Activated naive CD4-positive, alpha-beta T cell treated with Interleukin-2 at 50 U/mL for 16 hours (primary cell): ENCODE measurements at regions not wholly inside any gene's neighbourhood (a gene's known extent, or its start where the extent isn't known, plus 50 kb on each side); places are given as distances from the start of the nearest gene placed in this dataset.
"Not testable (repeated sequence)": the region's sequence is repeated elsewhere in the genome, so short reads cannot be mapped to it uniquely, and the experiment has no call there.

Experiments used
- DNase-seq: peaks from one replicate; pipeline ENCODE4 v3.0.0-alpha.2; 2020

- no peak for DNase-seq
These were observed 284.9 kb downstream of the INSIG2 start for GRCh38 chr2:118372886-118373830.

- DNase-seq: no peak
These were observed 283.2 kb downstream of the INSIG2 start for GRCh38 chr2:118371515-118371914.

- DNase-seq: not testable (repeated sequence)
These were observed 281.2 kb downstream of the INSIG2 start for GRCh38 chr2:118369521-118369920.

- no peak for DNase-seq
These were observed 275.3 kb downstream of the INSIG2 start for GRCh38 chr2:118363604-118364003.

GRCh38 chr2:118356051-118356450, 267.8 kb downstream of the INSIG2 start:
- no peak for DNase-seq

- DNase-seq: no peak
These were observed 263.5 kb downstream of the INSIG2 start for GRCh38 chr2:118351796-118352195.

GRCh38 chr2:118350621-118351020, 262.4 kb downstream of the INSIG2 start:
- DNase-seq: no peak

- DNase-seq: no peak
These were observed 261.1 kb downstream of the INSIG2 start for GRCh38 chr2:118349365-118349764.

- DNase-seq: no peak
These were observed 260.2 kb downstream of the INSIG2 start for GRCh38 chr2:118348380-118349034.

GRCh38 chr2:118345465-118345864, 257.2 kb downstream of the INSIG2 start:
- no peak for DNase-seq

GRCh38 chr2:118340103-118340502, 251.8 kb downstream of the INSIG2 start:
- DNase-seq: no peak

GRCh38 chr2:118339386-118339785, 251.1 kb downstream of the INSIG2 start:
- no peak for DNase-seq

GRCh38 chr2:118333664-118334063, 245.4 kb downstream of the INSIG2 start:
- DNase-seq: no peak

- DNase-seq: no peak
These were observed 237.2 kb downstream of the INSIG2 start for GRCh38 chr2:118325321-118325955.

- DNase-seq: no peak
These were observed 234.1 kb downstream of the INSIG2 start for GRCh38 chr2:118322406-118322805.

- no peak for DNase-seq
These were observed 233.3 kb downstream of the INSIG2 start for GRCh38 chr2:118321432-118322105.

GRCh38 chr2:118320658-118321057, 232.4 kb downstream of the INSIG2 start:
- no peak for DNase-seq

GRCh38 chr2:118320196-118320595, 231.9 kb downstream of the INSIG2 start:
- no peak for DNase-seq

GRCh38 chr2:118319271-118319684, 231.0 kb downstream of the INSIG2 start:
- DNase-seq: no peak

- DNase-seq: no peak
These were observed 227.3 kb downstream of the INSIG2 start for GRCh38 chr2:118315606-118316005.

- no peak for DNase-seq
These were observed 224.9 kb downstream of the INSIG2 start for GRCh38 chr2:118312969-118313756.
